ENCODE measurements at regions not wholly inside any gene's neighbourhood (a gene's known extent, or its start where the extent isn't known, plus 50 kb on each side); places are given as distances from the start of the nearest gene placed in this dataset.

DNA sequence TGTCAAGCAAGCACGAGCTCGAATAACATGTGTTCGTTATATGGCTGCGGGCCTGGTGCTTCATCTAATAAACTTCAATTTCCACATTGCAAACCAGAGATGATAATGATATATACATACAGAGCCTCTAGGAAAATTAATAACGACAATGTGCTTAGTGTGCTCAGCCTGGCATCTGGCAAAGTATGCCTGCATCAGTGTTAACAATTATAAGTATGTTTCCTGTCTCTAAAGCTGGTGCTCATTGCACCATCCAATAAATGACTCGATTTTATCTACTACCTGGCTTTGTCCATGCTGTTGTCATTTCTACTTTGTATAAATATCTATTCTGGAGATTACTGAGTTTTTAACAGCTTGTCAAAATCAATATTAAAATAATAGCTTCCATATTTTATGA lies 1402.6 kb downstream of the MRPL39 start:
- TF ChIP-seq, protein P1, sequence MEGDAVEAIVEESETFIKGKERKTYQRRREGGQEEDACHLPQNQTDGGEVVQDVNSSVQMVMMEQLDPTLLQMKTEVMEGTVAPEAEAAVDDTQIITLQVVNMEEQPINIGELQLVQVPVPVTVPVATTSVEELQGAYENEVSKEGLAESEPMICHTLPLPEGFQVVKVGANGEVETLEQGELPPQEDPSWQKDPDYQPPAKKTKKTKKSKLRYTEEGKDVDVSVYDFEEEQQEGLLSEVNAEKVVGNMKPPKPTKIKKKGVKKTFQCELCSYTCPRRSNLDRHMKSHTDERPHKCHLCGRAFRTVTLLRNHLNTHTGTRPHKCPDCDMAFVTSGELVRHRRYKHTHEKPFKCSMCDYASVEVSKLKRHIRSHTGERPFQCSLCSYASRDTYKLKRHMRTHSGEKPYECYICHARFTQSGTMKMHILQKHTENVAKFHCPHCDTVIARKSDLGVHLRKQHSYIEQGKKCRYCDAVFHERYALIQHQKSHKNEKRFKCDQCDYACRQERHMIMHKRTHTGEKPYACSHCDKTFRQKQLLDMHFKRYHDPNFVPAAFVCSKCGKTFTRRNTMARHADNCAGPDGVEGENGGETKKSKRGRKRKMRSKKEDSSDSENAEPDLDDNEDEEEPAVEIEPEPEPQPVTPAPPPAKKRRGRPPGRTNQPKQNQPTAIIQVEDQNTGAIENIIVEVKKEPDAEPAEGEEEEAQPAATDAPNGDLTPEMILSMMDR (conservative IDR thresholded peaks at IDR 0.05; ENCODE audit: low read depth, low read length) = no peak
- no peak overlapping the region for H3K4me3 ChIP-seq (ENCODE audit: low read length)
- no peak for DNase-seq (ENCODE audit: low read depth)

DNA sequence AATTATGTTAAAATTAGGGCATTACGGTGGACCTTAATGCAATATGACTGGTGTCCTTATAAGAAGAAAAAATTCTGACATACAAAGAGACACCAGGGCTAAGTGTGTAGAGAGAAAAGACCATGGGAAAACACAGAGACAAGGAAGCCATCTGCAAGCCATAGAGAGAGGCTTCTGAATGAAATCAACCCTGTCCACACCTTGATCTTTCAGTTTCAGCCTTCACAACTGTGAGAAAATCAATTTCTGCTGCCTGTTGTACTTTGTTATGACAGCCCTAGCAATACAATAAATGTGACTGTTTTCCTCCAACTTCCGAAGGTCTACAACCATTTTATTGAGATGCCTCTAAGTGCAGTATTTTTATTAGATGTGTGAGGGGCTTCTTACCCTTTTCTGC lies 1407.2 kb downstream of the MRPL39 start:
- DNase-seq (ENCODE audit: low read depth) = no peak
- TF ChIP-seq, protein P1 (conservative IDR thresholded peaks at IDR 0.05; ENCODE audit: low read depth, low read length) = no peak
- no peak overlapping the region for H3K4me3 ChIP-seq (ENCODE audit: low read length)

DNA sequence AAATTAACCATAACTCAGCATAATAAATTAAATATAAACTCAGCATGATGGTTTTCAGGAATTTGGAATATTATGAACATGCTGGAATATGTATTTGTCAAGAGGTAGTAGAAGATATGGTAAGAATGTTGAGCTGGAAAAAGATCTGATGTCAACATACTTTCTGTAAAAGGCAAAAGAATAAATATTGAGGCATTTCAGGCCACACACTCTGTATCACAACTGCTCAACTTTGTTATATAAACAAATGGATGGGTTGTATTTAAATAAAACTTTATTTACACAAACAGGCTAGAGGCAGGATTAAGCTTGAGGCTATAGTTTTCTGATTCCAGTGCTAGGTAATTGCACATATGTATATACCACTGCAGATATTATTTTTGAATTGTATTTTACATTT lies 1409.4 kb downstream of the MRPL39 start:
- no peak overlapping the region for H3K4me3 ChIP-seq (ENCODE audit: low read length)
- TF ChIP-seq, protein P1 (conservative IDR thresholded peaks at IDR 0.05; ENCODE audit: low read depth, low read length) = no peak
- DNase-seq (ENCODE audit: low read depth) = no peak

DNA sequence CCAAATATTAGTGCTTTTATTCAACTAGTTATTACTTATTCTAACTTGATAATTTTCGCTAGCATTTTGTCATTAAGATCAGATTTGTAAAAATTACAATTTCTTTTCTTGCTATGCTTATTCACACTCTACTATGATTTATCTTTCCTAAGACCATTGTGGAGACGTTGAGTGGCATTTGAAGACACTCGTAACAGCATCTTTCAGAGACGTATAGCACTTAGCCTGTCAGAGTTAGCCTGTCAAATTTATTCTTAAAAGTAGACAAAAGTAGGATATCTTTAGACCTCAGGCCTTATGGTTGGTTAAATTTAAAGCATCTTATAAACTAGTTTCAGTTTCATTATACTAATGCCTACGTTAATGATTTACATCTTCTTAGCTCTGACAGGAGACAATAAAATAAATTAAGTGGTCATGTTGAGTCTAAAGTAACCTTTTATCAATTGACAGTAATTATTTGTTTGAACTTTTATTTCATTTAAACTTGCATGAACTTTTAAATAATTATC lies 1410.1 kb downstream of the MRPL39 start:
- DNase-seq (ENCODE audit: low read depth) = no peak
- no peak overlapping the region for H3K4me3 ChIP-seq (ENCODE audit: low read length)
- TF ChIP-seq, protein P1 (conservative IDR thresholded peaks at IDR 0.05; ENCODE audit: low read depth, low read length) = no peak

DNA sequence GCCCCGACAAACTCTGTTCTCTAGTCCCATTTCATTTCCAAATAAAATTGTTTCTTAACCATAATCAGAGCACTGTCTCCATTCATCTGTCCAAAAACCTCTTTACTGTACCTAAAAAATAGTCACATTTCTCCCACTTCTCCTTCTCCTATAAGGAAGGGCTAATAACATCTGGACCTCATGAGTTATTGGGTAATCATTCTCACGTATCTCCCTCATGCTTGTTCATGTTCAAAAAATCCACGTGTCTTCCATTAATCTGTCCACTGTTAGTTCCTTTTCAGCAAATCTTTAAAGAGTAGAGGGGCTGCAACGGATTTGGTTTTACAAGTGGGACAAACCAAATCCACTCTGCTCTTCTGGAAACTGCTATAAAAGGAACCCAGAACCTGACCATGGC lies 1418.8 kb downstream of the MRPL39 start:
- DNase-seq (ENCODE audit: low read depth) = no peak
- no peak overlapping the region for H3K4me3 ChIP-seq (ENCODE audit: low read length)
- TF ChIP-seq, protein P1 (conservative IDR thresholded peaks at IDR 0.05; ENCODE audit: low read depth, low read length) = no peak

DNA sequence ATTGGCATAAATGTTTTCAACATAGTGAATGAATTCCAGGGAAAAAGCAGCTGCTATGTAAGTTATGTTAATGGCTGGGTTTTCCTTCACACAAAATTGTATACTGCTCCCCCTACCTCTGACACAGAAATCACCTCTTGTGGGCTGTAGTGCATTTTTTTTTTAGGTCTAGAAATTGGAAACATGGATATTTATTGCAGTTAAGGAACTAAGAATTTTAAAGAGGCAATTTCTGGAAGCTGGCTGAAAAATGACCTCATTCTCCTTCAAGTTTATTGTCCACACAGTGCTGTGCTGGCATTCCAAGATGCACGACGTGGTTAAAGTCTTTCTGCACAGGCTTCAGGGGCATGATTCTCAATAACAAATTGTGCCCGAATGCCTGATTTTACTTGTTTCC lies 1424.2 kb downstream of the MRPL39 start:
- DNase-seq (ENCODE audit: low read depth) = no peak
- H3K4me3 ChIP-seq (ENCODE audit: low read length) = no peak overlapping the region
- TF ChIP-seq, protein P1 (conservative IDR thresholded peaks at IDR 0.05; ENCODE audit: low read depth, low read length) = no peak

DNA sequence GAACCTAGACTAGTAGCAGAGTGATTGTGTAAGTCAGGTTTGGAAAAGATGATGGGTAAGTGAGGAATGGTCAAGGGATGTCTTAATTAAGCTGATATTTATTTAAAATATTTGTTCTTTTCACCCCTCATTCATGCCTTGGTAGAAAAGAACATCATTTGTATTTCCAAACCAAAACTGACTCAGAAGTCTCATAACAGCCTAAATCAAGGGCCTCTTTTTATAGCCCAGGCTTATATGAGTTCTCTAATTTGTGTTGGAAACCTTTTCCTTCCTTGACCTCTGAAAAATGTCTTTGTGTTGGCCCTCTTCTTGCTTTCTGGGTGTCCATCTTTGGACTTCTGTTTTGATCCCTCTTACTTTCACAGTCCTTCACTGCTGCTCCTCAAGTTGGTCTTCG lies 1428.2 kb downstream of the MRPL39 start:
- DNase-seq (ENCODE audit: low read depth) = no peak
- TF ChIP-seq, protein P1 (conservative IDR thresholded peaks at IDR 0.05; ENCODE audit: low read depth, low read length) = no peak
- no peak overlapping the region for H3K4me3 ChIP-seq (ENCODE audit: low read length)

Data from retinal pigment epithelial cell (primary cell).